HEK293 (cell line): ENCODE measurements at regions not wholly inside any gene's neighbourhood (a gene's known extent, or its start where the extent isn't known, plus 50 kb on each side); places are given as distances from the start of the nearest gene placed in this dataset.
A peak's percentile ranks its signal among the peaks of the same experiment; 100 is the strongest.

Experiments
- CTCF ChIA-PET: fragments of 350-600 bp; formaldehyde crosslinking; extraction: SDS; loops from one replicate; lab custom pipeline; 2021; ENCODE audit warnings: antibody characterized with exemption; lab: Yijun Ruan, JAX
- POLR2A ChIA-PET: fragments of 300-600 bp; formaldehyde crosslinking; extraction: SDS; loops from one replicate; lab custom pipeline; 2020; ENCODE audit warnings: antibody characterized with exemption, inconsistent platforms; lab: Yijun Ruan, JAX
- H3K27ac ChIP-seq: fragments of 200-500 bp; sonication (Bioruptor generic); 2 replicates; pipeline ENCODE4 v1.5.1; 2014; ENCODE audit warnings: low read depth, low read length, control low read depth, inconsistent platforms; ENCODE audit errors: extremely low read depth
- H3K36me3 ChIP-seq, 2 experiments: fragments of 200-500 bp in 1 of 2; sonication (Bioruptor generic) in 1 of 2; 1 replicate in 1 of 2; 2 replicates in 1 of 2; pipeline ENCODE4 v1.5.1; 2014 to 2017; ENCODE audit warnings: inconsistent platforms in 2 of 2, low read length in 2 of 2; ENCODE audit not compliant: control insufficient read depth in 2 of 2, insufficient read depth in 1 of 2
- H3K4me1 ChIP-seq: fragments of 200-500 bp; sonication (Bioruptor generic); 2 replicates; pipeline ENCODE4 v1.5.1; 2014; ENCODE audit warnings: mild to moderate bottlenecking, low read length, inconsistent platforms; ENCODE audit not compliant: control insufficient read depth, insufficient read depth
- H3K4me3 ChIP-seq: 2 replicates; pipeline ENCODE4 v1.5.1; 2011; ENCODE audit warnings: low read depth, mild to moderate bottlenecking, control low read depth, low read length, moderate library complexity
- H3K9me3 ChIP-seq: fragments of 200-500 bp; sonication (Bioruptor generic); 2 replicates; pipeline ENCODE4 v1.5.1; 2014; ENCODE audit warnings: low read depth, low read length, inconsistent platforms; ENCODE audit not compliant: control insufficient read depth, insufficient read depth
- KLF1 ChIP-seq: fragments of 450-650 bp; formaldehyde crosslinking; IDR thresholded peaks from 2 replicates; pipeline ENCODE4 v1.5.1; 2016; ENCODE audit warnings: missing biosample characterization, missing genetic modification characterization
- OVOL3 ChIP-seq: fragments of 450-650 bp; formaldehyde crosslinking; IDR thresholded peaks from 2 replicates; pipeline ENCODE4 v1.5.1; 2016; ENCODE audit warnings: missing biosample characterization, missing genetic modification characterization
- SETDB1 ChIP-seq: IDR thresholded peaks from one replicate; pipeline ENCODE4 v1.6.1; 2017; ENCODE audit warnings: mild to moderate bottlenecking, low read length, moderate library complexity, mixed read lengths; ENCODE audit not compliant: insufficient read length
- TCF7L2 ChIP-seq: IDR thresholded peaks from 2 replicates; pipeline ENCODE4 v1.6.1; 2011; ENCODE audit warnings: low read depth, mild to moderate bottlenecking, inconsistent platforms, low read length, moderate library complexity, borderline replicate concordance
- ZBTB8A ChIP-seq: fragments of 450-650 bp; formaldehyde crosslinking; IDR thresholded peaks from 2 replicates; pipeline ENCODE4 v1.5.1; 2016; ENCODE audit warnings: missing biosample characterization, missing genetic modification characterization
- ZIC2 ChIP-seq: fragments of 450-650 bp; formaldehyde crosslinking; IDR thresholded peaks from 2 replicates; pipeline ENCODE4 v1.5.1; 2016; ENCODE audit warnings: missing biosample characterization, missing genetic modification characterization
- ZNF114 ChIP-seq: fragments of 450-650 bp; formaldehyde crosslinking; IDR thresholded peaks from 2 replicates; pipeline ENCODE4 v1.5.0; 2017; ENCODE audit warnings: missing biosample characterization, missing genetic modification characterization
- ZNF23 ChIP-seq: fragments of 450-650 bp; formaldehyde crosslinking; IDR thresholded peaks from 2 replicates; pipeline ENCODE4 v1.5.1; 2016; ENCODE audit warnings: missing biosample characterization, missing genetic modification characterization, borderline replicate concordance
- ZNF416 ChIP-seq: fragments of 450-650 bp; formaldehyde crosslinking; IDR thresholded peaks from 2 replicates; pipeline ENCODE4 v1.5.1; 2016; ENCODE audit warnings: missing biosample characterization, missing genetic modification characterization
- ZNF530 ChIP-seq: fragments of 450-650 bp; formaldehyde crosslinking; IDR thresholded peaks from 2 replicates; pipeline ENCODE4 v1.5.1; 2016; ENCODE audit warnings: low read depth, missing biosample characterization, missing genetic modification characterization
- ZNF560 ChIP-seq: fragments of 450-650 bp; formaldehyde crosslinking; IDR thresholded peaks from 2 replicates; pipeline ENCODE4 v1.5.1; 2017; ENCODE audit warnings: missing biosample characterization, missing genetic modification characterization, borderline replicate concordance
- ZNF626 ChIP-seq: fragments of 450-650 bp; sonication (Bioruptor Pico); formaldehyde crosslinking; IDR thresholded peaks from 2 replicates; pipeline ENCODE4 v1.5.1; 2018; ENCODE audit warnings: missing biosample characterization, missing genetic modification characterization, inconsistent platforms
- ZNF654 ChIP-seq: fragments of 450-650 bp; formaldehyde crosslinking; IDR thresholded peaks from 2 replicates; pipeline ENCODE4 v1.5.1; 2016; ENCODE audit warnings: low read depth, missing biosample characterization, missing genetic modification characterization
- ZNF660 ChIP-seq: fragments of 450-650 bp; IDR thresholded peaks from 2 replicates; pipeline ENCODE4 v1.5.1; 2018; ENCODE audit warnings: missing biosample characterization, mild to moderate bottlenecking, missing genetic modification characterization
- ZSCAN23 ChIP-seq: fragments of 450-650 bp; formaldehyde crosslinking; IDR thresholded peaks from 2 replicates; pipeline ENCODE4 v1.5.1; 2016; ENCODE audit warnings: missing biosample characterization, missing genetic modification characterization
- TF ChIP-seq, protein P1 (sequence below): fragments of 450-650 bp; formaldehyde crosslinking; IDR thresholded peaks from 2 replicates; pipeline ENCODE4 v1.5.1; 2016; ENCODE audit warnings: missing biosample characterization, missing genetic modification characterization
- TF ChIP-seq, protein P2 (sequence below): fragments of 450-650 bp; formaldehyde crosslinking; IDR thresholded peaks from 2 replicates; pipeline ENCODE4 v1.5.1; 2016; ENCODE audit warnings: missing biosample characterization, missing genetic modification characterization

DNA sequence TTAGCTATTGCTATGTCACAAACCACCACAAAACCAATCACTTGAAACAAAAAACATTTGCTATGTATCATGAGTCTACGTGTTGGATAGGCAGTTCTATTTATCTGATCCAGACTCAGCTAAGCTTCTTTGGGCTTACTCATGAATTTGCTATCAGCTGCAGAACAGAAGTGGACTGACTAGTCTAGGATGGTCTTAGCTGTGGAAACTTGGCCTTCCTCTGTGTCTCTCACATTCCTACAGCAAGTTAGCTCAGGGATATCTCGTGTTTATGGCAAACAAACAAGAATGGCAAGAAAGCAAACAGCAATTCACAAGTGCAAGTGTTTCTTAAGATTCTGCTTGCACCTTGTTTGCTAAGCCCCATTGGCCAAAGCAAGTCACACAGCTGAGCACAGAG lies 288.0 kb upstream of the TNP1 start:
- no peaks in the 10 kb centered on the region for H3K4me1 ChIP-seq
- ChIA-PET CTCF (interaction anchor here (0.6 to 1.3 kb wide), 3 partner anchors 388 to 565 kb away, joined by 3 to 4 read pairs (median 3); no protein-coding TSS in a partner anchor), POLR2A (no interaction called here)
- TF ChIP-seq OVOL3 (no peak), ZNF530 (no peak), ZNF23 (tag by site-specific recombination) (no peak), ZIC2 (tag by site-specific recombination) (no peak), ZNF416 (tag by site-specific recombination) (no peak)
- TF ChIP-seq, protein P1, sequence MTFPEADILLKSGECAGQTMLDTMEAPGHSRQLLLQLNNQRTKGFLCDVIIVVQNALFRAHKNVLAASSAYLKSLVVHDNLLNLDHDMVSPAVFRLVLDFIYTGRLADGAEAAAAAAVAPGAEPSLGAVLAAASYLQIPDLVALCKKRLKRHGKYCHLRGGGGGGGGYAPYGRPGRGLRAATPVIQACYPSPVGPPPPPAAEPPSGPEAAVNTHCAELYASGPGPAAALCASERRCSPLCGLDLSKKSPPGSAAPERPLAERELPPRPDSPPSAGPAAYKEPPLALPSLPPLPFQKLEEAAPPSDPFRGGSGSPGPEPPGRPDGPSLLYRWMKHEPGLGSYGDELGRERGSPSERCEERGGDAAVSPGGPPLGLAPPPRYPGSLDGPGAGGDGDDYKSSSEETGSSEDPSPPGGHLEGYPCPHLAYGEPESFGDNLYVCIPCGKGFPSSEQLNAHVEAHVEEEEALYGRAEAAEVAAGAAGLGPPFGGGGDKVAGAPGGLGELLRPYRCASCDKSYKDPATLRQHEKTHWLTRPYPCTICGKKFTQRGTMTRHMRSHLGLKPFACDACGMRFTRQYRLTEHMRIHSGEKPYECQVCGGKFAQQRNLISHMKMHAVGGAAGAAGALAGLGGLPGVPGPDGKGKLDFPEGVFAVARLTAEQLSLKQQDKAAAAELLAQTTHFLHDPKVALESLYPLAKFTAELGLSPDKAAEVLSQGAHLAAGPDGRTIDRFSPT (tag by site-specific recombination): no peak
- no peak overlapping the region for H3K4me3 ChIP-seq
- H3K36me3 ChIP-seq: no peaks in the 10 kb centered on the region
- no peak overlapping the region for H3K27ac ChIP-seq
- no peaks in the 10 kb centered on the region for H3K9me3 ChIP-seq

DNA sequence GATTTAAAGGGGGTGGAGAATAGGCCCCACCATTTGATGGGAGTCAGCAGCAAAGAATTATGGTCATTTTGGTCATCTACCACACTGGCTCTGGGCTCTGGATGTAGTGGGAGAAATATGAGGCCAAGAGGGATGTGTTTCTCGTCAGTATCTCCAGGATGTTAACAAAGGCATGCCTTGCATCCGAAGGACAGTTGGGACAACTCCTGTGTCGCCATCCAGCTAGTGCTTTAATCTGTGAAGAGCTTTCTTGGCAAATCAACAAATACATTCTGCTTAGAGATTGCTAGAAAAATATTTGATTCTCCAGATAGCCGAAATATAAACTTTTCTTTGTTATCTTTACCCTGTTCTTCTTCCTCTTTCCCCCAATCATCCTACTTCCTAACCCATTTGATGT lies 287.1 kb upstream of the TNP1 start:
- Histone ChIP-seq H3K4me1 (no peaks in the 10 kb centered on the region), H3K27ac (no peak overlapping the region), H3K36me3 (no peaks in the 10 kb centered on the region), H3K4me3 (no peak overlapping the region), H3K9me3 (no peaks in the 10 kb centered on the region)
- TF ChIP-seq TCF7L2 (no peak), ZNF560 (tag by site-specific recombination) (no peak), ZNF626 (tag by site-specific recombination) (no peak), ZSCAN23 (tag by site-specific recombination) (no peak), ZBTB8A (tag by site-specific recombination) (no peak), KLF1 (no peak)
- TF ChIP-seq, protein P2, sequence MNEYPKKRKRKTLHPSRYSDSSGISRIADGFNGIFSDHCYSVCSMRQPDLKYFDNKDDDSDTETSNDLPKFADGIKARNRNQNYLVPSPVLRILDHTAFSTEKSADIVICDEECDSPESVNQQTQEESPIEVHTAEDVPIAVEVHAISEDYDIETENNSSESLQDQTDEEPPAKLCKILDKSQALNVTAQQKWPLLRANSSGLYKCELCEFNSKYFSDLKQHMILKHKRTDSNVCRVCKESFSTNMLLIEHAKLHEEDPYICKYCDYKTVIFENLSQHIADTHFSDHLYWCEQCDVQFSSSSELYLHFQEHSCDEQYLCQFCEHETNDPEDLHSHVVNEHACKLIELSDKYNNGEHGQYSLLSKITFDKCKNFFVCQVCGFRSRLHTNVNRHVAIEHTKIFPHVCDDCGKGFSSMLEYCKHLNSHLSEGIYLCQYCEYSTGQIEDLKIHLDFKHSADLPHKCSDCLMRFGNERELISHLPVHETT (tag by site-specific recombination): no peak
- POLR2A ChIA-PET: no interaction called here
- CTCF ChIA-PET: interaction anchor here (1.1 to 1.3 kb wide), 2 partner anchors 388 to 566 kb away, joined by 3 to 4 read pairs; no protein-coding TSS in a partner anchor

DNA sequence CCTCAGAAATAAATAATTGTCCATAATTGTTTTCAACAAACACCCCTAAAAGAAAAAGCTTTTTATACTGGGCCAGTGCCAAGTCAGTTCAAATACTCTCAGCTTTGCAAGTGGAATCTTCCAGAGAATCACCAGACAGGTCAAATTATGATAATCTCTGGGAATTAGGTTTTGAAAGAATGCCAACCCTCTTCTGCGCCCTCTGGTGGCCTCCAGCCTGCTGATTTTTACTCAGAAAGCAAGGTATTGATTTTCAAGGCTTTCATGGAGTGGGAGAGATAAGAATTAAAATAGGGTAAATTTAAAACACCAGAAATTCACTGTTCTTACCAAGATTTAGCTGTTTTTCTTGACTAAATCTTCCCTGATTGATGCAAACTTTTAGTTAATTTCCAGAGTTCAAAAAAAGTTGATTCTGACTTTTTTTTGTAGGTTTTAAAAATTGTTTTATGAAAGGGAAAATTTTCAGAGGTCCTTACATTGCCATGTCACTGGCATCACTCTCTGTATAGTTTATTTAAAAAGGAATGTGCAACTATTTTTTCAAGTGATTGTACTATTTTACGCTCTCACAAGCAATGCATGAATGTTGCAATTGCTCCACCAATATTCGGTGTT lies 282.9 kb upstream of the TNP1 start:
- Histone ChIP-seq H3K36me3 (no peaks in the 10 kb centered on the region), H3K9me3 (no peaks in the 10 kb centered on the region), H3K4me3 (no peak overlapping the region), H3K27ac (no peak overlapping the region), H3K4me1 (no peaks in the 10 kb centered on the region)
- POLR2A ChIA-PET: no interaction called here
- TF ChIP-seq ZNF660 (tag by site-specific recombination) (peak; percentile 36; the same call in 1 of the 2 replicates), ZNF654 (tag by site-specific recombination) (peak; percentile 26), ZNF114 (tag by site-specific recombination) (no peak), SETDB1 (no peak)
- CTCF ChIA-PET: interaction anchor here (0.6 to 3.2 kb wide), 34 partner anchors 11 to 619 kb away, joined by 3 to 31 read pairs (median 3); no protein-coding TSS in a partner anchor
